Gastrocnemius medialis (tissue), 4 donors: ENCODE measurements at regions not wholly inside any gene's neighbourhood (a gene's known extent, or its start where the extent isn't known, plus 50 kb on each side); places are given as distances from the start of the nearest gene placed in this dataset.

Experiments used
- POLR2A ChIP-seq, 2 donors: fragments of 450-650 bp; IDR thresholded peaks; one replicate each; pipeline ENCODE4 v1.6.1; 2017; ENCODE audit warnings: antibody characterized with exemption in 2 of 2, mild to moderate bottlenecking in 2 of 2, moderate library complexity in 2 of 2
- TF ChIP-seq, protein P1 (sequence below), 5 experiments: fragments of 450-650 bp in 3 of 5; fragments of 200-600 bp in 2 of 5; sonication (generic) in 2 of 5; IDR thresholded peaks in 4 of 5; conservative IDR thresholded peaks in 1 of 5; 1 replicate in 4 of 5; 2 replicates in 1 of 5; pipeline ENCODE4 v1.5.1; 2016 to 2019; ENCODE audit warnings: antibody characterized with exemption in 5 of 5, mild to moderate bottlenecking in 3 of 5, moderate library complexity in 3 of 5

GRCh38 chrX:52262195-52262546, 77.5 kb downstream of the MAGED4 start:
- no peak for TF ChIP-seq POLR2A (IDR thresholded peaks at IDR 0.05)
- TF ChIP-seq, protein P1, sequence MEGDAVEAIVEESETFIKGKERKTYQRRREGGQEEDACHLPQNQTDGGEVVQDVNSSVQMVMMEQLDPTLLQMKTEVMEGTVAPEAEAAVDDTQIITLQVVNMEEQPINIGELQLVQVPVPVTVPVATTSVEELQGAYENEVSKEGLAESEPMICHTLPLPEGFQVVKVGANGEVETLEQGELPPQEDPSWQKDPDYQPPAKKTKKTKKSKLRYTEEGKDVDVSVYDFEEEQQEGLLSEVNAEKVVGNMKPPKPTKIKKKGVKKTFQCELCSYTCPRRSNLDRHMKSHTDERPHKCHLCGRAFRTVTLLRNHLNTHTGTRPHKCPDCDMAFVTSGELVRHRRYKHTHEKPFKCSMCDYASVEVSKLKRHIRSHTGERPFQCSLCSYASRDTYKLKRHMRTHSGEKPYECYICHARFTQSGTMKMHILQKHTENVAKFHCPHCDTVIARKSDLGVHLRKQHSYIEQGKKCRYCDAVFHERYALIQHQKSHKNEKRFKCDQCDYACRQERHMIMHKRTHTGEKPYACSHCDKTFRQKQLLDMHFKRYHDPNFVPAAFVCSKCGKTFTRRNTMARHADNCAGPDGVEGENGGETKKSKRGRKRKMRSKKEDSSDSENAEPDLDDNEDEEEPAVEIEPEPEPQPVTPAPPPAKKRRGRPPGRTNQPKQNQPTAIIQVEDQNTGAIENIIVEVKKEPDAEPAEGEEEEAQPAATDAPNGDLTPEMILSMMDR (IDR thresholded peaks at IDR 0.05 in 4 of 5, conservative IDR thresholded peaks at IDR 0.05 in 1 of 5), result no peak
